Fibroblast of villous mesenchyme (primary cell): ENCODE measurements at regions not wholly inside any gene's neighbourhood (a gene's known extent, or its start where the extent isn't known, plus 50 kb on each side); places are given as distances from the start of the nearest gene placed in this dataset.

Source experiments
- DNase-seq: peaks from one replicate; pipeline ENCODE4 v3.0.0-alpha.2; 2010; ENCODE audit warnings: low read depth
- H3K4me3 ChIP-seq: 2 replicates; pipeline ENCODE4 v1.5.1; 2011; ENCODE audit warnings: low read depth, mild to moderate bottlenecking, low read length
- TF ChIP-seq, protein P1 (sequence below): IDR thresholded peaks from 2 replicates; pipeline ENCODE4 v1.5.1; 2012; ENCODE audit warnings: low read depth, mild to moderate bottlenecking, low read length; ENCODE audit not compliant: insufficient read depth

DNA sequence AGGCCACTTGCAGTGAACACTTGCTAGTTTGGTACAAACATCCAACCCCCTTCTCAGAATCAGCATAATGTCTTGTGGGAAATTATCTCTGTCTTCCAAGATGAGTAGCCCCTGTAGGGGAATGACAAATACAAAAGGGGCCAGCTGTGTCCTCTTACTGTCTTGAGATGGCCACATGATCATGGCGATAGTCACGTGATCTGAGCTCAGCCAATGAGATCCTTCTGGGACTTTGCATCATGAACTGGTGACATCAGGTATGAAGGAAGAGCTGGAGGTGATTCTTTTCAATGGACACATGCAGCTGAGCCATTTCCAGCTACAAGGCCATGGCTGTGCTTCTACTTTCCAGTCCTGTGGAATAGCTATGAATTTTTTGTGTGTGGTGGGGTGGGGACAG lies 206.3 kb downstream of the IRX1 start:
- DNase-seq: no peak
- TF ChIP-seq, protein P1, sequence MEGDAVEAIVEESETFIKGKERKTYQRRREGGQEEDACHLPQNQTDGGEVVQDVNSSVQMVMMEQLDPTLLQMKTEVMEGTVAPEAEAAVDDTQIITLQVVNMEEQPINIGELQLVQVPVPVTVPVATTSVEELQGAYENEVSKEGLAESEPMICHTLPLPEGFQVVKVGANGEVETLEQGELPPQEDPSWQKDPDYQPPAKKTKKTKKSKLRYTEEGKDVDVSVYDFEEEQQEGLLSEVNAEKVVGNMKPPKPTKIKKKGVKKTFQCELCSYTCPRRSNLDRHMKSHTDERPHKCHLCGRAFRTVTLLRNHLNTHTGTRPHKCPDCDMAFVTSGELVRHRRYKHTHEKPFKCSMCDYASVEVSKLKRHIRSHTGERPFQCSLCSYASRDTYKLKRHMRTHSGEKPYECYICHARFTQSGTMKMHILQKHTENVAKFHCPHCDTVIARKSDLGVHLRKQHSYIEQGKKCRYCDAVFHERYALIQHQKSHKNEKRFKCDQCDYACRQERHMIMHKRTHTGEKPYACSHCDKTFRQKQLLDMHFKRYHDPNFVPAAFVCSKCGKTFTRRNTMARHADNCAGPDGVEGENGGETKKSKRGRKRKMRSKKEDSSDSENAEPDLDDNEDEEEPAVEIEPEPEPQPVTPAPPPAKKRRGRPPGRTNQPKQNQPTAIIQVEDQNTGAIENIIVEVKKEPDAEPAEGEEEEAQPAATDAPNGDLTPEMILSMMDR: no peak
- H3K4me3 ChIP-seq: no peak overlapping the region

DNA sequence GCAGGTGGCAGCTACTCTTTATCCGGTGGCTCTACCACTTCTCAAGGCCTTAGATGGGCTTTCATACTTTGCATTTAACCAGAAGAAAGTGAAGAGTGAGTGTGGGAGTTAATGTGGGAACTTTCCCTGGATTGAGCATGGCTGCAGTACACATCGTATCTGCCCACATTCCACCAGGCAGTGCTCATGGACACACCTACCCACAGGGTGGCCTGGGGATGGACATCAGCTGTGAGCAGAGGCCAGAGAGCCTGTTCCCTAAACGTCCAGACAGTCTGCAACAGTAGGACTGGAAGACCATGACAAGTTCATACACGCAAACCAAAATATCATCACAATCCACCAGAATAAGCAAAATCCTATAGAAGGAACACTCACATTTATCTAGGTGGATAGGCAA lies 213.8 kb downstream of the IRX1 start:
- no peak for DNase-seq
- TF ChIP-seq, protein P1: no peak

DNA sequence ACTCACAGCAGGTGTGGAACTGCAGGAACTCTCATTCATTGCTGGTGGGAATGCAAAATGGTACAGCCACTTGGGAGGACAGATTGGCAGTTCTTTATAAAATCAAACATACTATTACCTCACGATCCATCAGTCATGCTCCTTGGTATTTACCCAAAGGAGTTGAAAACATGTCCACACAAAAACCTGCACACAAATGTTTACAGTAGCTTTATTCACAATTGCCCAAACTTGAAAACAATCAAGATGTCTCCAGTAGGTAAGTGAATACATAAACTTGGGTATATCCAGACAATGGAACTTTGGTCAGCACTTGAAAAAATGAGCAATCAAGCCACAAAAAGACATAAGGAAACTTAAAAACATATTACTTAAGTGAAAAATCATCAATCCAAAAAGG lies 215.5 kb downstream of the IRX1 start:
- TF ChIP-seq, protein P1: no peak
- no peak for DNase-seq
- H3K4me3 ChIP-seq: no peak overlapping the region

More for the DNA sequence above, 213.8 kb downstream of the IRX1 start:
- H3K4me3 ChIP-seq: no peak overlapping the region

DNA sequence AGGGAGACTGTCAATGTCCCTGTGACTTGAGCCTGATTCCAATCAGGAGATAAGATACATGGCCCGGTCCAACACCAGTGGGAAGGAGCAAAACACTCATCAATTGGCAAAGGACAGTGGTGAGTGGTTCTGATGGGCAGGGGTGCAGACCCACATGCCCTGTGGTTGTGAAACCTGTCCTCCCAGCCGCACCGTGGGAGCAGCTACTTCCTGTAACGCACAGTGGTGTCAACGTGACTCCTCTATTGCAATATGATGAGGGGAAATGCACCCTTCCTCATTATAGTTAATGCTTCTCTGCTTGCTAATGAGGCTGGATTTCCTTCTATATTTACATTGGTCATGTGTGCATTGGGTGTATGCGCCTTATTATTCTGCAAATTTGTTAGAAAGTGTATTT lies 223.0 kb downstream of the IRX1 start:
- no peak for DNase-seq
- TF ChIP-seq, protein P1: no peak
- H3K4me3 ChIP-seq: no peak overlapping the region

DNA sequence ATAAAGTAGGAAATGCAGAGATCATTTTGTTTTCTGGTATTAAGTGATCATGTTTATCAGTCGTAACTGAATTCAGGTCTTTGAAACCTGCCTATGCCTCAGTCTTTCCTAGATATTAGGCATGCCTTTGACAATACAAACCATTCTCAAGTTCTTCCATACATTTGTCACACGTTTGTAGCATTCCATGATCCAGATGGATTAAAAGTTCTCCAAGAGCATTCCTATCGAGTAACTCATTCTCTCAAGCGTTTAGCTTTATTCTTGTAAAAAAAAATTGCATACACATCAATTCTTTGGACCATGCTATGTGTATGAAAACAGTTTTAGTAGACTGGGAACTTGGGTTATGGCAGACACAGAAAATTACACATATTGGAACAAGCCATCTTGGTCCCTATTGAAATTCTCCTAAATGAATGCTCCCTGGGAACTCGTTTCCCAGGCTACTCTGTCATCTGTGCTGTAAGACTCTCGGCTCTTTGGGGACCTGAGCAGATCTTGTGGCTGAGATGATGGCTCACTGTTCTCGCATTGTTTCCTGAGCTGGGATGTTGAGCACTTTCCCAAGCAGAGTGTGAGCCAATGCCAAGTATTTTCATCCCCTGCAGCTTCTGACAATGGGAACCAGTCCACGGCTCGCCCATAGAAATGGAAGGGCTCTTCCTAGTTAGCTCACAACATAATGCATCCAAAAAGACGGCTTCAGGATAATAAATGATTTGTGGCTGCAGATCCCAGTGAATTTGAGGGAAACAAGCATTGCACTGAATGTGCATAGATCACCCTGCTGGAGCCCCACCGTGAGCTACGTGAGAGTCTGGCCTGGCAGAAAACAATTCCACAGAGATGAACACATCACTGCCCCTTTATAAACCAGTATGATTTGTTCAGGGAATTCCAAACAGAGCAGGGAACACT lies 230.2 kb downstream of the IRX1 start:
- no peak for DNase-seq
- H3K4me3 ChIP-seq: no peak overlapping the region
- TF ChIP-seq, protein P1: no peak

DNA sequence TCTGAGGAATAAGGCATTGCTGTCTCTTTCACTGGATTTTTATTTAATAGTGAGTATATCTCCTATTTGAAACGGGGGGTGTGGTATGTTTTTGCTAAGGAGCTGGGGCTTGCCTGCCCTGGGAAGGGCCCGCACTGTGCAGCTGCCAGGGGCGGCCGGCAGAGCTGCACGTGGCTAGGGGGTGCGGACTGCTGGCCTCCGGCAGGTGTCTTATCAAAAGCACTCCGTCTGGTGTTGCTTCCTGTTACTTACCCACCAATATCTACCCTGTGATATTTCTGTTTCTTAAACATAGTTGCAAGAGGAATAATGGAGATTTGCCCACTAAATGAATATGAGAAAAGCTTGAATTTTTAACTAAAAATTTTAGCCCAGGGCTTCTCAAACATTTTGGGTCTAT lies 232.0 kb downstream of the IRX1 start:
- TF ChIP-seq, protein P1: no peak
- H3K4me3 ChIP-seq: no peak overlapping the region
- no peak for DNase-seq
